SK-N-SH (cell line): ENCODE measurements at regions not wholly inside any gene's neighbourhood (a gene's known extent, or its start where the extent isn't known, plus 50 kb on each side); places are given as distances from the start of the nearest gene placed in this dataset.

Experiments
- CTCF ChIP-seq: fragments of 200-600 bp; sonication (generic); IDR thresholded peaks from 2 replicates; pipeline ENCODE4 v1.6.1; 2017; ENCODE audit warnings: antibody characterized with exemption, mild to moderate bottlenecking, moderate library complexity
- EZH2phosphoT487 ChIP-seq: fragments of 200-600 bp; sonication (generic); IDR thresholded peaks from 2 replicates; pipeline ENCODE4 v1.6.1; 2017; ENCODE audit warnings: low read depth, mixed run types, mild to moderate bottlenecking, antibody characterized with exemption, moderate library complexity, borderline replicate concordance
- FOXM1 ChIP-seq: IDR thresholded peaks from 2 replicates; pipeline ENCODE4 v1.4.0; 2012; ENCODE audit warnings: low read depth, mild to moderate bottlenecking
- RCOR1 ChIP-seq: fragments of 150-350 bp; IDR thresholded peaks from 2 replicates; pipeline ENCODE4 v1.6.1; 2017; ENCODE audit warnings: antibody characterized with exemption, low read length
- USF1 ChIP-seq: IDR thresholded peaks from 2 replicates; pipeline ENCODE4 v1.4.0; 2012; ENCODE audit warnings: low read depth, borderline replicate concordance

GRCh38 chr4:79042079-79042674, 102.9 kb upstream of the PAQR3 start:
- no peak for TF ChIP-seq EZH2phosphoT487
- no peak for TF ChIP-seq RCOR1
- no peak for TF ChIP-seq USF1
- TF ChIP-seq FOXM1: no peak
- peak; percentile 66 for TF ChIP-seq CTCF
